Left renal cortex interstitium (tissue), 4 donors: ENCODE measurements at regions not wholly inside any gene's neighbourhood (a gene's known extent, or its start where the extent isn't known, plus 50 kb on each side); places are given as distances from the start of the nearest gene placed in this dataset.
"Not testable (repeated sequence)": the region's sequence is repeated elsewhere in the genome, so short reads cannot be mapped to it uniquely, and the experiment has no call there.

ENCODE experiments used
- DNase-seq, 4 donors: peaks; one replicate each; pipeline ENCODE4 v3.0.0-alpha.2; 2013; ENCODE audit warnings: low read depth in 4 of 4, low spot score in 2 of 4, missing footprints in 1 of 4

DNA sequence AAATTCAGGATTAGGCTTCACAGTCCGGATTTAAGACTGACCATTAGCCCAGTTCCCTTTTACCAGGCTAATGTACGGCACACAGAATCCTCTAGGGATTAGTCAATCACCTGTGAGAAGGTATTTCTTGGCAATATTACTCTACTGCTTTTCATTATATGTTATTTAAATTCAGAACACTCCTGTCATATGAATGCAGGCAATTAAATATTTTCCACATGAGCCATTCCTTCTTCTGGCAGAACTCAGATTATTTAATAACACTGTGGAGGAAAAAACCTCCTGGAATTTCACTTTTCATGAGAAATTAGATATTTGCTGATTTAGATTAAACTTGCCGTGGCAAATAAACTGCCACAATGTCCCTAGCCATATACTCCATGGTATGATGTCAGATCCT is 1357.5 kb upstream of the C9orf72 start:
- no peak for DNase-seq

DNA sequence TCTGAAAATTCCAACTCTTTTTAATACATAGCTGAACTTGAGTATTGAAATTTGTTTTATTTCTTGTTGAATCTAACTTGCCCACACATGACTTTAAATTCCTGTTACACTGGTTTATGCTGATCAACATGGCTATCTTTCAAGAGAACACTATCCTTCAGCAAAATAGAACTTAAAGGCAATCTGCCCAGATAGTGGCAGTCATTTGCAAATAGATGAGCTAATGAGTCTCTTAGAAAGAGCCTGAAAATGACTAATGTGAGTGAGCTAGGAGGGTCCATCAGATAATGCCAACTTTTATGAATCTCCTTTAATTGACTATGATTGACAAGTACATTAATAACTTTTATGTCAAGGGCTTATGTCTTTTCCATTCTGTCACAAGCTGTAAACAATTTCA is 1360.8 kb upstream of the C9orf72 start:
- DNase-seq = no peak

DNA sequence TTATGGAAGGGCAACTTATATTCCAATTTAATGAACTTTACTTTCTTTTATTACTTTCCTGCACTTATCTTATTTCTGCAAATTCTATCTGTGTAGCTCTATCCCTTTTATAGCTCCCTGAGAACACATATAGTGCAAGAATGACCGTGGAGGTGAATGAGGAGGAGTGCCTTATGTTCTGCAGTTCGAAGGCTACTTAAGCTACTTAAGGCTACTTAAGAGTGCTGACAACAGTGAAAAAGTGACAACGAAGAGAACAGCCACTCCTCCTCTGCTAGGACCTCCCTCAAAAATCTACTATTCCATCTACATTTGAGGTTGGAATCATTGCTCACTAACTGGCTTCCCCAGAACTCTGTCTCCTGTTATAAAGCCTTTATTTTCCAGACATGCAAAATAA is 1365.7 kb upstream of the C9orf72 start:
- no peak for DNase-seq

DNA sequence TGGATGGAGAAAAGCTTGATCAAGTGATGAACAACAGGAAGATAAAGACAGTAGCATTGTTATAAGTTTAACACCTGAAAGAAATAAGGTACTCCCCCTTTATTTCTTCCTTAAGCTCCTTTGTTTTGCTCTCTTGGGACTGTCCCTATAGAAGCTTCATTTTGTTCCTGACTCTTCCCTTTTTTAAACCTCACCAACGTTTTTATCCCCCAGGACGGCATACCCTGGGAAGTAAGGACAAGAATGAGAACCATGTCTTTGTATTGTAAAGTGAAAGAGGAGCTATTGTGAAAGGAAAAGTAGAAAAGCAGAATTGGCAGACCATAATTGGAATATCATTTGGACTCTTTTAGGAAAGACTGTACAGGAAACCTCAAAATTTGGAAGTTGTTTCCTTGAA is 1368.6 kb upstream of the C9orf72 start:
- DNase-seq = no peak

DNA sequence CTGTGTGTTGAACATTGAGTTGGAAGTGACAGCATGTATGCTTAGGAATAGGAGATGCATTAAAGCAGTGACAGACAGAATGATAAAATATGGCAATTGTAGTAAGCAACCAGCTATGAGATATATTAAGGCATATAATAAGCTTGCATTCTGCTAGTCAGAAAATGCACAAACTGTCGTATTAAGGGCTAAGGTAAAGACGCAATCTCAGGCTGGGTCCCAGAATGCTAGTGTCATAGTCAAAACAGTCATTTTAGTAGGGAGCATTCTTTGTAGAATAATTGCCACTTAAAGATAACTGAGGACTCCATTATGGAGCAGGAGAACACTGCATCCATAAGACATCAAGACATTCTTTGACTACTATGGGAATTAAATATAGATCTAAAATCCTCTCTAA is 1369.7 kb upstream of the C9orf72 start:
- no peak for DNase-seq

DNA sequence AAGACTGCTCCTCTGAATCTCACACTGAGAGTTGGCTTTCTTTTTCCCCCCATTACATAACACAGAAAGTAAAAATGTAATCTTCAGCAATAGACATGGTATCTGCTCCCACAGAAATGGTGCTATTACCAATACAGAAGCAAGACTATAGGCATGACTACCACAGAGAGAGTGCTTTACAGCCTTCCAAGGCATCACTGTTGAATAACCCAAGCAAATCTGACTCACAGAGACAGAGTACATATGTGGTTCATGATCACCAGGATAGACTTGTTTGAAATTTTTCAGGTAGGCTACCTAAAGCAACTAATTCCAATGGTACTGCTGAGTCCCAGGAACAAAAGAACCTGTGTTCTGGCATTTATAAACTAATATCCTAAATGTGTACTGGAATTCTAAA is 1373.4 kb upstream of the C9orf72 start:
- no peak for DNase-seq

DNA sequence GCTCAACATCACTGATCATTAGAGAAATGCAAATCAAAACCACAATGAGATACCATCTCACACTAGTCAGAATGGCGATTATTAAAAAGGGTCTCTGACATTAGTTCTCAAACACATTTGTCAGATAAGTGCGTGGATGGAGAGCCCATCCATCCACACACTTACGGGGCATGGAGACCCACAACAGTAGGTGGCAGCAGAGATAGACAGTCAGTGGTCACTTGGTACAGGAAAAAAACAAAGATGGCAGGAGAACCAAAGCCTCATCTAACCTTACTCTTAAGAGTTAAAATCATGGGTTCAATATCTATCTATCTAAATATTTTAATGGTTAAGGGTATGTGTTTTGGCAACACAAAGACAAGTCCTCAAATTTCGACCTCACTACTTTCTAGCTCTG is 1378.7 kb upstream of the C9orf72 start:
- no peak for DNase-seq

DNA sequence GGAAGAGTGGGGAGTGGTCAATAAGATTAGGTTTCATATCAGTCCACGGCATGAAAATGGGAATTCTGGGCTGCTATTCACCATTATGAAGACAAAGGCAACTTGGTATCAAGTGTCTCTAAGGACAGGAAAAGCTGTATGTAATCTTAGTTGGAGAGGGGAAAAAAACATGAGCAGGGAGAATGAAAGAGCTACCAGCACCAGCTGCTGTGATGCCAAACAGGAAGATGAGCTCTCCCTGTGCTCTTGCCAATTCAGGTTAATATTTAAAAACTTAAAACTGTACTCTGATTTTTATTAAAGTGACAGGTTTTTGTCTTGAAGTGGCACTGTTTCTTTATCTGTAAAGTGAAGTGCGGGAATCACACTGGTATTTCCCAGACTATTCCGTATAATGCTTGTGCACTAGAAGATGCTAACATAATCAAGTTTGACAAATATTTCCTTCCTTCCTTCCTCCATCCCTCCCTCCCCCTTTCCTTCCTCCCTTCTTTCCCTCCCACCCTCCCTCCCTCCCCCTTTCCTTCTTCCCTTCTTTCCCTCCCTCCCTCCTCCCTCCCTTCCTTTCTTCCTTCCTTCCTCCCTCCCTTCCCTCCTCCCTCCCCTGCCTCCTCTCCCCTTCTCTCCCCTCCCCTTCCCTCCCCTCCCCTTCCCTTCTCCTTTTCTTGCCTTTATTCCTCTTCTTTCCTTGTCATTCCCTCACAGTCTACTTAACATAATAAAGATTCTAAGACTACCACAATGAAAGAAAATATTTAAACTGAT is 1383.0 kb upstream of the C9orf72 start:
- no peak for DNase-seq

DNA sequence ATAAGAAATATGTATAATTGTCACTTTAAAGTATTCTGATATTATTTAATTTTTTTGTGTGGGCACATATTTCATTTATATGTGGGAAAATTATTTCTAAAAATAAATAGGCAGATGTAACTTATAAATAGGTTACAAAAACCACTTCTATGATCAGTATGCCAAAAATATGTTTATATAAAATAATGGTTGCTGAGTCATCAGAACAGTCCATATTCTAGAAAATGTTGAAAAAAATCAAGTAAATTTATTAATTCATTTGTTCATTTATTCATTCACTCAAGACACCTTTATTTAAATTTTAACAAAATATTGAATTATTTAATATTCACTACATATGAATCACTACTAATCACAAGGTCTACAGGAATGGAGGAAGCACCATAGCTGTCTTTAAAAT is 1387.3 kb upstream of the C9orf72 start:
- no peak for DNase-seq

DNA sequence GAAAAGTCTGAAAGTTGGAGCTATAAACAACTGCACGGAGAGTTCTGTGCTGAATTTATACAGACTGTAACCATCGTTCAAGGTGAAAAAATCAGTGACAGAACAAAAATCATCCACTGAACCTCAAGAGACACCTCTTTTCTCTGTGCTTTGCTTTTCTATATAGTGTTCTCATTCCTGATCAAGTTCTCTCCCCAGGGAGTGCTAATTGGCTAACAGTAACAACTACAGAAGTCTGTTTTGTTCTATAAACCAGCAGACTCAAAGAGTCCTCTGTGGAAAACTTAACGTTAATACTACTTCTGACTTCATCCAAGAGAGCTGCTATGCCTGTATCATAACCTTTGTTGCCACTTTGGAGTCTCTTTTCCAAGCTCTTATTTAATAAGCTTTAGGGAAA is 1388.3 kb upstream of the C9orf72 start:
- DNase-seq = no peak

DNA sequence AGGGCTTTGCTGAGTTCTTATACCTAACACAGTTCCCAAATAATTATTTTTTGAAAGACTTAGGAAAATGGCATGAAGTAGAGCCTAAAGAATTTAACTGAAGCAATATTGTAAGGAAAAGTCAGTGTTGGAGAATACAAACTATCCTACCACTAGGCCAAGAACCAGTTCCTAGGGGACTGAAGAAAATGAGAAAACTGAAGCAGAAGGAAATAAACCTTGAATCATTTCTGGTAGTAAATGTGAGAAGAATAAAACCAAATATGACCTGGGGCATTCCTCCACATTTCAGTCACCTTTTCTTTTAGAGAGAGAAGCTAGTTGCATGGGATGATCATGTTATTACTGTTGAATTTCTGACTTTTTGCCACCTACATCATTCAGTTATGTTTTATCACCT is 1393.9 kb upstream of the C9orf72 start:
- DNase-seq = no peak

DNA sequence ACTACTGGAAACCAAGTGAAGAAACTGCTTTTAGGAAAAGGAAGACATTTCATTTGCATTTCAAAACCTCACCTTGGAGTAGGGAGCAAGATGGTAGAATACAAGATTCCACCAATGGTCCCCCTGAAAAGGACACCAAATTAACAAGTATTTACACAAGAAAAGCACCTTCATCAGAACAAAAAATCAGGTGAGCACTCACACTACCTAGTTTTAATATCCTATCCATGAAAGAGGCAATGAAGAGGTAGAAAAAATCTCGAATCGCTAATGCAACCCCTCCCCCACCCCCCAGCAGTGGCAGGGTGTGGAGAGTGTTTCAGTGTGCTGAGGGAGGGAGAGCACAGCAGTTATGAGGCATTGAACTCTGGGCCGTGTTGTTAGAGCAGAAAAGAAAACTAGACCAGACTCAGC is 1397.0 kb upstream of the C9orf72 start:
- no peak for DNase-seq

DNA sequence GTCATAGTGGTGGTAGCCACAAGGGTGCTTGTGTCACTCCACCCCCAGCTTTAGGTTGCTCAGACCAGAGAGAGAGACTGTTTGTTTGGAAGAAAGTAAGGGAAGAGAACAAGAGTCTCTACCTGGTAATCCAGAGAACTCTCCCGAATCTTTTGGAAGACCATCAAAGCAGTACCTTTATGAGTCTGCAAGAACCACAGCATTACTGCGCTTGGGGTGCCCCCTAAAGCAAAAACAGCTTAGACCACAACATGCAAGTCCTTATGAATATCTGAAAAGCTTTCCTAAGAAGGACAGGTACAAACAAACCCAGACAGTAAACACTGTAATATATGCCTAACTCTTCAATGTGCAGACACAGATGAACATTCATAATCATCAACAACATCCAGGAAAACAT is 1398.6 kb upstream of the C9orf72 start:
- no peak for DNase-seq

DNA sequence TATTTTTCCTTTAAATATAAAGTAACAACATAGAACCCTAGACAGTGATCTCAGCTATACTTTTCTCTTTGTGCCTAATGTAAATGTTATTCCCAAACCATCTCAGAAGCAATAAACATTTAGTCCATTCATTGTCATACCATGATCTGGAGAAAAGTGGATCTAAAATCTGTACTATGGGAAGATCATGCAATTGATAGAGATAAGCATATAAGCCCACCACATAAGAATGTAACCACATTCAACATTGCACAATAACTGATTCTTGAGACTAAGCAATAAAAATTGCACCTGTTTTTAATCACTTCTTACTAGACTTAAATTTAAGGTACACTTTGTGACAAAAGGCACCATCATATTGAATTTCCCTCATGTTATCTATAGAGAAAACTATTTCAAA is 1403.0 kb upstream of the C9orf72 start:
- DNase-seq = no peak

DNA sequence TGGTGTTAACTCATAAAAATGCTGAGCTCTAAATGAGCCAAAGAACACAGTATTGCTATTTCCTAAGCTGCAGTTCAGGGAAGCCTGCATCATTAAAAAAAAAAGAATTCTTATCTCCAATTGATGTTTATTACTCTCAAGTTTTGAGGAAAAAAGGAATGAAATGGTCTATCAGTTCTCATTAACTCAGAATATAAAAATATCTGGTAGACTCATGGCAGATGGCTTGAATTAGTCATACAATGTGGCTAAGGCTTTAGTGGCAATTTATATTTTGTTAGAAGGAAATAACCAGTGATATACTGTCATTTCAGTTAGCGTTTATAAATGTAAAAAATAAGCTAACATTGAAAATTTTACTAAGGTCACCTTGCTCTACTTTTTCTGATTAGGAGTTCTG is 1403.4 kb upstream of the C9orf72 start:
- DNase-seq = no peak

DNA sequence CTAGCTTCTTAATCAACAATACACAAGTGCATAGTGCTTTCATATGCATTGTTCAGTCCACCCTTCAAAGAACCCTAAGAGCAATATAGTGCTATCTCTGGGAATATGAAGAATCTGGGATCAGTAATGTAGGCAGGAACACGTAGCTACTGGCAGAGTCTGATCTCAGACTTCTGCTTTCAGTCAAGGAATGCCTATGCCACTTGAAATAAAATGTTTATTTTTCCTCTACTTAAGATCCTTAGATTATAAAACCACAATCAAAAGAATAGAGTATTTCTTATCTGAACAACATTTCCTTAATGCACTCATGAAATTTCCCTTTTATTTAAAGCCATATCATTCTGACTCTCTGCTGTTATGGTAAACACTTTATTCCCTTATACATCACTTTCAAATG is 1407.8 kb upstream of the C9orf72 start:
- no peak for DNase-seq

DNA sequence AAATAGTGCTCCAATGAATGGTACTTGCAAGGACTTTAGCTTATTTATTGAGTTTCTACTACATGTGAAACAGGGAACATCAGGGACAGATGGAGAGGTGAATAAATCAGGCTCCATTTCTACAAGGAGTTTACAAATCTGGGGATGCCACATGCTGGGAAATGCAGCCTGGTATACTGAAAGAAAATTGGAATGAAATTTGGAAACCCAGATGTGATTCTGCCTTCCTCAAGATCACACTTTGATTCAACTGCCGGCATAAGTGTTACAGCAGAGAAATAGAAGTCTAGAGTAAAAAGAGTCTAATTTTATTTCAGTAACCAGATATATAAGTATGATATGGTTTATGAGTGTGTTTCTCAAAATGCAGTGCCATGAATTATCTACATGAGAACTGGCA is 1408.4 kb upstream of the C9orf72 start:
- DNase-seq = no peak

DNA sequence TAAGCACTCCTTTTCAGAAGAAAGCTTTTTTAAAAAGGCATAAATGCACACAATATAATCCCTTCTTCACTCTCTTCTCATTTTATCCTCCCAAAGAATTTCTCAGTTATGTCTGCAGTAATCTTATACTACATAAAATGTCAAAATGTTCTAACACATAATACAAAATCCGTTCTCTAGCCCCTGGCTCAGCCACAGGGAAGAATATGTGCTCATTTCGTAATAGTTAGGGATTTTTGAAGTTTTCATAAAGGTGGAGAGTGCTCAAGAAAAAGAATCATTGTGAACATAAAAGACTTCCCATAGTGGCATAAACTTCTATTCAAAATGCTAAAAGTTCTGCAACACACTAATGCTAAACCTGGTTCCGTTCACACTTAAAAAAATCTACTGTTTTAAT is 1410.7 kb upstream of the C9orf72 start:
- DNase-seq = no peak

DNA sequence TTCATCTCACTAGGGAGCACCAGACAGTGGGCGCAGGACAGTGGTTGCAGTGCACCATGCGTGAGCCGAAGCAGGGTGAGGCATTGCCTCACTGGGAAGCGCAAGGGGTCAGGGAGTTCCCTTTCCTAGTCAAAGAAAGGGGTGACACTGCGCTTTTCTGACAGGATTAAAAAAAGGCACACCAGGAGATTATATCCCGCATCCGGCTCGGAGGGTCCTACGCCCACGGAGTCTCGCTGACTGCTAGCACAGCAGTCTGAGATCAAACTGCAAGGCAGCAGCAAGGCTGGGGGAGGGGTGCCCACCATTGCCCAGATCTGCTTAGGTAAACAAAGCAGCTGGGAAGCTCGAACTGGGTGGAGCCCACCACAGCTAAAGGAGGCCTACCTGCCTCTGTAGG is 1416.7 kb upstream of the C9orf72 start:
- DNase-seq = not testable (repeated sequence)

DNA sequence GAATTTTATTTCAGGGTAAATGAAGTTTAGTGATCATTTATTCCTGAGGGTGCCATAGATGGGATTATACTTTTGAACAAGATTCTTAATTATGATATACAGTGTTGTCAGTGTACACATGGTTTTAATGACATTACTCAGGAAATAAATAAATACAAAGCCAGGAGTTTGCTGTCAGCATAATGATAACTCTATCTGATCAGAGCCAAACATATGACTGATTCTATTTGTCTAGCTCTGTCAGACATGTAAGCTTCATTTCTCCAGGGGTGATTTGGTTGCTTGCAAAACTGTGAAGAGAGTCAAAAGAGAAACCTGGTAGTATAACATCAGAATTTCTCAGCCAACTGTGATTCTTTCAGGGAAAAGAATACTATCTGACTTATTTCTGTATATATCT is 1425.8 kb upstream of the C9orf72 start:
- DNase-seq = no peak

DNA sequence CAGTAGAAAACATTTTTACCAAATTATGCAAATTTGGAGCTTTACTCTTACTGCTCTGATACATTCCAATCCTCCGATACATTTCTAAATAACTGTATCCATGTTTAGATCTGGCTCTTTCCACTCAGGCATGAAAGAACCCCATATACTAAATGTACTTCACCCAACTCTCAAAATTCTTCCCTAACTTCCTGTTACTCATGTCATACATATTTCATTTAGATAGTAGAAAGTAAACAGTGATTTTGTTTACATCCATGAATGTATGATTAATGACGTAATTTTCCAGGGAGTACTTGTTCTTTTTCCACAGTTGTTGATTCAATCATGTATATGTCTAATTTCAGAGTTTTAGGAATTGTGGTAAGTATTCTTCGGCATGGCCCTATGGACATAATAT is 1426.5 kb upstream of the C9orf72 start:
- DNase-seq = no peak

DNA sequence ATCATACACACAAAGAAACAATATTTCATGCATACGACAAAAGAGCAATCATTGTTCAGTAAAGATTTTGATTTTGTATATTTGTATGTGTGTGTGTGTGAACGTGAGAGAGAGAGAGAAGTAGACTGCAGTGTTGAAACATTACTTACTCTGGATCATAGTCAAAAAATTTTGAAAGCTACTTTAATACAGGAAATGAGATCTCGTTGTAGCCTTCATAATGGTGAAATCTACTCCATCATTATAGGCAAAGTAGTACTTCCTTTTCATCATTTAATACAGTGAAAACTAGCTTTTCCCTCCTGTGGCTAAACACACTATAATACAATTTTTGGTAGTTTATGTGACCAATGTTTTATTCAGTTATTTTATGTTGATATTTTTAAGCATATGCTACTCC is 1427.7 kb upstream of the C9orf72 start:
- DNase-seq = no peak

DNA sequence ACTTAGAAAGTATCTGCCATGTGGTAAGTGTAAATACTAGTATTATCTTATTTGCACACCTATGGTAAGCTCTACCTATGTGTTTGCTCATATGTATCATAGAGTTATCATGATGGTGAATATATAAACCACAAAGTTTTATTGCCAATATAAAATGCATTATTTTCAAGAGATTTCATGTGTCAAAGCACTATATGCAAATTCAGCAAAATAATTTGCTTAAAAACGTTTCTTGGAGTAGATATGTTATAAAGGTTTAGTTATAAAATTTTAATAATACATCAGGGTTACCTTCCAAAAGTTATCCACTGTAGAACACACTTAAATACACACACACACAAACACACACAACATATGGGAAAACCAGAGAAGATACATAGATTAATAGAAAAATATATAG is 1431.7 kb upstream of the C9orf72 start:
- no peak for DNase-seq
